Lower leg skin (tissue), 3 donors: ENCODE measurements at regions not wholly inside any gene's neighbourhood (a gene's known extent, or its start where the extent isn't known, plus 50 kb on each side); places are given as distances from the start of the nearest gene placed in this dataset.

Experiments
- POLR2A ChIP-seq, 2 donors: fragments of 450-650 bp; IDR thresholded peaks; one replicate each; pipeline ENCODE4 v1.6.1; 2016 to 2017; ENCODE audit warnings: antibody characterized with exemption in 2 of 2, mild to moderate bottlenecking in 1 of 2, moderate library complexity in 1 of 2
- TF ChIP-seq, protein P1 (sequence below), 3 donors: fragments of 450-650 bp; IDR thresholded peaks; one replicate each; pipeline ENCODE4 v1.5.1; 2016; ENCODE audit warnings: antibody characterized with exemption in 3 of 3, mild to moderate bottlenecking in 3 of 3, moderate library complexity in 2 of 3

DNA sequence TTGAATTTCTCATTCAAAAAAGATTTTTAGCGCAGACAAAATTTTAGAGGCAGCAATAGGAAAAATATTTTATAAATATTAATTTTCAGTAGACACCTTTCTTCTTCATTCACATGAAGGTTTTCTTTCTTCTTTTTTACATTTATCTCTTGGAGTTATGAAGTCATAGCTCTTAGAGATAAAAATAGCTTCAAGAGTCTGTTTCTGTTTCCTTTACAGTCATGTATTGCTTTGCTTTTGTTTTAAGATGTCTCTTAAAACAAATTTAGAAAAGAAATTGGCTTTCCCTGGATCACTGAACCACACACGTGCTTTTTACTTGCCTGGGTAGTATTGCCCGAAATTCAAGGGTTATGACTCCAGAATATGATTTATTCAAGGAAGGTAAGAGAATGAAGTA lies 369.9 kb upstream of the LRRC7 start:
- TF ChIP-seq, protein P1, sequence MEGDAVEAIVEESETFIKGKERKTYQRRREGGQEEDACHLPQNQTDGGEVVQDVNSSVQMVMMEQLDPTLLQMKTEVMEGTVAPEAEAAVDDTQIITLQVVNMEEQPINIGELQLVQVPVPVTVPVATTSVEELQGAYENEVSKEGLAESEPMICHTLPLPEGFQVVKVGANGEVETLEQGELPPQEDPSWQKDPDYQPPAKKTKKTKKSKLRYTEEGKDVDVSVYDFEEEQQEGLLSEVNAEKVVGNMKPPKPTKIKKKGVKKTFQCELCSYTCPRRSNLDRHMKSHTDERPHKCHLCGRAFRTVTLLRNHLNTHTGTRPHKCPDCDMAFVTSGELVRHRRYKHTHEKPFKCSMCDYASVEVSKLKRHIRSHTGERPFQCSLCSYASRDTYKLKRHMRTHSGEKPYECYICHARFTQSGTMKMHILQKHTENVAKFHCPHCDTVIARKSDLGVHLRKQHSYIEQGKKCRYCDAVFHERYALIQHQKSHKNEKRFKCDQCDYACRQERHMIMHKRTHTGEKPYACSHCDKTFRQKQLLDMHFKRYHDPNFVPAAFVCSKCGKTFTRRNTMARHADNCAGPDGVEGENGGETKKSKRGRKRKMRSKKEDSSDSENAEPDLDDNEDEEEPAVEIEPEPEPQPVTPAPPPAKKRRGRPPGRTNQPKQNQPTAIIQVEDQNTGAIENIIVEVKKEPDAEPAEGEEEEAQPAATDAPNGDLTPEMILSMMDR (IDR thresholded peaks at IDR 0.05), result no peak
- TF ChIP-seq POLR2A (IDR thresholded peaks at IDR 0.05), result no peak
